GM19328 (cell line): ENCODE measurements at regions not wholly inside any gene's neighbourhood (a gene's known extent, or its start where the extent isn't known, plus 50 kb on each side); places are given as distances from the start of the nearest gene placed in this dataset.
A peak's percentile ranks its signal among the peaks of the same experiment; 100 is the strongest.

Experiments used
- ATAC-seq: cut with Tn5 transposase; IDR thresholded peaks from one replicate; pipeline ENCODE4 v1.9.1; 2021; ENCODE audit warnings: mild to moderate bottlenecking, moderate library complexity; ENCODE audit not compliant: unreplicated experiment

DNA sequence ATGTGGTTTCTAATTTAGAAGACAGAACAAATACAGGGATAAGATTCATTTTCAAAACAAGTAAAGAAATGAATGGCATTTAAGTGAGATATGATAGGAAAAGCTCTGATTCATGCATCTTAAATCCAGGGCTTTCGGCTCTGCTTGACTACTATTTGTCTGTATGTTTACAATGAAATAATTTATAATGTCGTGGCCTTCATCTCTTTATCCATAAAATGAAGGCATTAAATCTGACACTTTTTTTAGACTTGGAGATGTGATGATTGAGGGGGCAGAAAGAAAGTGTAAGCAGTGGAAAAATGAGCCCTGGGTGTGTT is 115.7 kb upstream of the KIT start:
- ATAC-seq: no peak

DNA sequence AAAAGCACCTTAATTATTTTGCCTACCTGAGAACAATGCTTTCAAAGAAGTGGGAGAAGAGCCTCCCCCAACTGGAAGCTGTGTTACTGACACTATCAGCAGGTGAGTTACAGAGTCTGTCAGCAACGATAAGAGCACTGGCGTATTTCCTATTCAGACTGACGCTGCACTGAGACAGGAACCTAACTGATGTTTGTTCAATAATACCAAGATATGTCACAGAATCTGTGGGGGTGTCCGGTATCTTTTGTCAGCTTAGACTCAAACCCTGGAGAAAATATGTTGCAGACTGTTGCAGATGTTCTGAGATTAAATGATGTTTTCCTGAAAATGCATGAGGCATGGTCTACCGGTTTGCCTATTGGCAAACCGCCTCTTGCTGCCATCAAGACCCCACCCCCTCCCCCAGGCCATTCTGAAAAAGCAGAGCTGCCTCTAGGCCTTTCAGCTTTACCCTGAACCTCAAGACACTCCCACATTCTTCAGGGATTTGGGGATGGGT is 115.2 kb upstream of the KIT start:
- no peak for ATAC-seq

DNA sequence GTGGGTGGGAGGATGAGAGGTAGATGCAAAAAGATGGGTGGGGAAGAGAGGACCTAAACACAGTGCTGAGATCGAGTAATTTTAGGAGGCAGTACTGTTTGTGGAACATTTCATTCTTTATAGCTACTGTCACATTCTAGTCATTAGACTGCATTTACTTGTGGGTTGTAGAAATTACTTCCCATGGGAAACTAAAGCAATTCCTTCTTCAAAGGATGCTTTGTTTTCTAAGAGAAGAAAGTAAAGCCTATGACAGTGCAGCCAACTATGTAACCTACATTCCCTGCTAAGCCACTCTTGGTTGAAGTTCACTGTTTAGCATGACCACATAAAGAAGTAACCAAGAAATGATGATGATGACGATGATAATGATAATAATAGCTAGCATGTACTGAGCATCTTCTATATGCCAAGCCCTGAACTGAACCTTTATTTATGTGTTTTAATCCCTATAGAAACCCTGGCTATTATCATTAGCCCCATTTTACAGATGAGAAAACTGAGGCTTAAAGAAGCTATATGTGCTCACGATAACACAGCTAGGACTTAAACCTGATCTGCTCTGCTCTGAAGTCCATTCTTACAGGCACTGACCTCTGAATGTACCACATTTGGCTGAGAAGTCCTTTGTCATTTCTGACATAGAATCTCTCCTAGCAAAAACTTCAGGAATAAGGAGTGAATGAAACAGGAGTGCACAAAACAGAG is 114.5 kb upstream of the KIT start:
- ATAC-seq: no peak

DNA sequence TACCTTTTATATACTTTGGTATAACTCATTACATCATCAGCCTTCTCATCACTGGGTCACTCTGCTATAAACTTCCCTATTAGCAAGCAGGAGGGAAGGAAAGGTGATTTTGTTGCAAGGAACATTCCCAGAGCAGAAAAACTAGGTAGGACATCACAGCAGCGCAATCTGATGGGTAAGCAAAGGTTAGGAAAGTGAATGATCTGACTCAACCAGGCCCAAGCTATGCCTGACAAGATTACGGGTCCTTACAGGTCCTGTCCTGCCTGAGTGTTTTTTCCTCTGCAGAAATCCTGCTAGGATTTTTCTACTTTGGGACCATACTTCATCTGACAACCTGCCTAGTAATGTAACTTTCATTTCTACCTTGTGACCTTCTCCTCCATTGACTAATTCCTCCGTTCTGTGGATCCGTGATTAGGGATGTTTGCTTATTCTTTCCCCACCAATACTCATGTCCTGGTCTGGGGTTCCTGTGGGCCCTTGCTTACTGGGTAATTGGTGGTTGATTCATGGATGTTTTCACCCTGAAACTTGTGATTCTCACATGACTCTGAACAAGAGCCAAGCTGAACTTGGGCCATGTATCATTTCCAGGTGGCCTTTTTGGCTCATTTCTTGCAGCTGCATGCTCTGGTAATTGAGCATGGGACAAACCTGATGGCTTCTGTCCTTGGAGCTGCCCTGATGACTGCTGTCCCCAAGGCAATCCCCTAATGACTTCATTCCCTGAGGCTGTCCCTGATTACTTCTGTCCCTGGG is 111.9 kb upstream of the KIT start:
- no peak for ATAC-seq

DNA sequence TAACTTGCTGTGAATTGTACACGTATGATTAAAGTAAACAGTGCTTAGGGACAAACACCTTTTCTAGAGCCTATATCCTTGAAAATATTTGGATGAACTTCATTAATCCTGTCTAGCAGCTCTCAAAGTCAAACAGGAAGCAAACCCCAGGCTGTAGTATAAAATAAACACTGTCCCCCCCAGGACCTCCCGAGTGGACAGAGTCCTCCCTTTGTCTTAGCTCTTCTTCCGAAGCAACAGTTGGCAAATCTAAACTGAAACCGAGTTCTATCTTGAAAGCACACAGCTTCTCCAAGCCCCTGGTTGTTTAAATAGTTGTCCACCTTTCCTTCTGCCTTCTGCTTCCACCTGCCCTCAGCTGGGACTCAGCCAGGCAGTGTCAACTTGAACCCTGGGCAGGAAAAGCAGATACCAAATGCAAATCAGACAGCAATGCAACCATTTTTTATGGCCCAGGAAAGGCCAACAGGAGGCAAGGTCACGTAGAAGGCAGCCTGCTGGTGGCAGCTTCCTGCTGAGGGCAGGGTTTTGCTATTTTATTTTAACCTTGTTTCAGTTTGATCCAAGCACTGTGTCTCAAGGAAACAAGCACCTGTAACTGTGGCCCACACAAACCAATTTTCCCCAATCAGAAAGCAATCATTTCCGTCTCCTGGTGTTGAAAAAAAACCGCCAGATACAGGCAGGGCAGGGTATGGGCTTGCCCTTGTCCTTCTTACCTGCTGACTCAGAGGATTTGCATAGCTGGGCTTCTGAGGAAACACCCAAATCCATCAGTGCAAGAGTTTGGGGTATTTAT is 110.3 kb upstream of the KIT start:
- ATAC-seq: peak; percentile 72

DNA sequence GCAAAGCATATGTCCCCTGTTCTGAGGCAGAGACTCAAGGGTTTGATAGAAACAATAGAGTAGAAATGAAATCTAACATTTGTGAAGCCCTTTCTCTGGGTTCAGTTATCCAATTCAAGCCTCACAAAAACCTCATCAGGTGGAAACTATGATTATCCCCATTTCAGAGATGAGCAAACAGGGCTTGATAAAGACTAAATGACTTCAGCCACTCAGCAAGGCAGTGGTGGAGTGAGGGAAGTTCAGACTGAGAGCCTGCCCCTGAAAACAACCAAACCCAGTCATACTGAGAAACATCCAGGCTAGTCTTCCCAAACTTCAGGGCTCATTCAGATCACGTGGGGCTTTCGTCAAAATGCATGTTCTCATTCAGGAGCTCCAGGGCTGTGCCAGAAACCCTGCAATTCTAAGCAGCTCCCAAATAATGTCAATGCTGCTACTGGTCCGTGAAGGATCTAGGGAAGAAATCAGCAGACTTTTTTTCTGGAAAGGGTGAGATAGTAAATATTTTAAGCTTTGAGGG is 109.6 kb upstream of the KIT start:
- peak; percentile 58 for ATAC-seq

DNA sequence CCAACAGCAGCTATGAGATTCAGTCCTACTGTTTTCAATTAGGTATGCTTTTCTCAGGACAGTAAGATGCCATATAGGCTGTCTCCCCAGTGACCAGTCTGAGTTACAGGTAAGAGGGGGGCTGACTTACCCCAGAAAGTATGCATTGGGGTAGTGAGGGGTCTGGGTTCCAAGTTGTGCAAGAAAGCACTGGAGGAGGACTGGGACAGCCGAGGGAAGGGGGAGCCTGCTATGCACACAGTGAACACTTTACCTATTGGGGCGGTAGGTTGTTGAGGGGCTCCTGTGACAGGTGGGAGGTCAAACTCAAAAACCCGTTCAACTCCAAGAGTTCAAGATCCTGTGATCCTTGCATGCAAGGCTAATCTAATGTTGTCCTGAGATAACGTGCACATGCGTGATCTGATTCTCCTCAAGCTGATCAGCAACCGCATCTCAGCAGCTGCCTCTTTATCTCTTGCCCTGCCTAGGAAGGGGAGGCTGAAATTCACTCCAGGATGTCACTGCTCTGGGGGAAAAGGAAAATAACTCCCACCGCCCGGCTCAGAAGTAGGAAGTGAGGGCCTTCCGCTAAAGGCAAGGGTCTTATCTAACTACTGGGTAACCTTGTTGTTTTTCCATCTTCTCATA is 108.8 kb upstream of the KIT start:
- ATAC-seq: no peak

DNA sequence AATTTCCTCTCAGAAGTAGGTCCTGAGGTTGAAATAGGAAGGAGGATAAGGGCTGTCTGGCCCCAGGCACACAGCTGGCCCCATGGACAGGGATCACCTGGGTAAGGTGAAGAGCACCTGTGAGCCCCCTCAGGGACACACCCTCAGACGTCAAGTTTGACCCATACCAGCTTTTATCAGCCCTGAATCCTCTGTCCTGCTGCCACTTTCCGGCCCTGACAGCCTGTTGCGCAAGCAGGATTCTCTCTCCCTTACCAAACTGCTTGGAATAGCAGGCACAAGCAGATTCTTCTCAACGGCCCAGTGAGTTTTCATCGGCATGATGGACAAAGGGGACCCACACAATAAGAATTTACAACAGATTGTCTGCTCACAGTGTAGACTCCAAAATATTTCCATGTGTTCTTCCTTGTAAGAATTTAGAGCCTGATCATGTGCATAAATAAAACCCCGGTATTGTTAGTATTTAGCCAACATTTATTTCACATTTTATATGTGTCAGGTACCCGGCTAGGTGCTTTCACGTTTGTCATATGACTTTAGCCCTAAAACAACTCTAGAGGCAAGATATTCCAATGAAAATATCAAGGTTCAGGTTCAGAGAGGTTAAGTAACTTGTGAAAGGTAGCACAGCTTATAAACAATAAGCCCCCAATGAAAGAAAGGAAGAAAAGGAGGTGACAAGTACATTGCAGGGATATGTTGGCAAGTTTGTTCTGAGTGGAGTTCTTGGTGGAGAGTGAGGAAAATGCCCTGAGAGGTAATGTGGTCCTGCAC is 107.2 kb upstream of the KIT start:
- no peak for ATAC-seq

DNA sequence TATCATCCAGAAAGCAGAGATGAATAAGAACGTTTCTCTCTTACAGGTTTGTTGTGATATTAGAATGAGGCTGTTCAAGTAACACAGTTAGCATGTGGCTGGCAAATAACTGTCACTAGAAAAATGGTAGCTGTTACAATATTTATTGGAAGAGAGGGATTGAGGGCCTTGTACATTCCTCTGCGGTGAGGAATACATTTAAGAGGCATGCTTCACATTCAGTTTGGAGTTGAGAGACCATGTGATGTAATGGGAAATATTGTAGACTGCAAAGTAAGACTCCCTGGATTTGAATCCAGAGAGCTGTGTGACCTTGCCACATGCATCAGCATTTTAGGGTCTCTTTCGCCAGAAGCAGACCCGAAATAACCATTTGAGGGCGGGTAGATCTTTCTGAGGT is 104.8 kb upstream of the KIT start:
- ATAC-seq: no peak

DNA sequence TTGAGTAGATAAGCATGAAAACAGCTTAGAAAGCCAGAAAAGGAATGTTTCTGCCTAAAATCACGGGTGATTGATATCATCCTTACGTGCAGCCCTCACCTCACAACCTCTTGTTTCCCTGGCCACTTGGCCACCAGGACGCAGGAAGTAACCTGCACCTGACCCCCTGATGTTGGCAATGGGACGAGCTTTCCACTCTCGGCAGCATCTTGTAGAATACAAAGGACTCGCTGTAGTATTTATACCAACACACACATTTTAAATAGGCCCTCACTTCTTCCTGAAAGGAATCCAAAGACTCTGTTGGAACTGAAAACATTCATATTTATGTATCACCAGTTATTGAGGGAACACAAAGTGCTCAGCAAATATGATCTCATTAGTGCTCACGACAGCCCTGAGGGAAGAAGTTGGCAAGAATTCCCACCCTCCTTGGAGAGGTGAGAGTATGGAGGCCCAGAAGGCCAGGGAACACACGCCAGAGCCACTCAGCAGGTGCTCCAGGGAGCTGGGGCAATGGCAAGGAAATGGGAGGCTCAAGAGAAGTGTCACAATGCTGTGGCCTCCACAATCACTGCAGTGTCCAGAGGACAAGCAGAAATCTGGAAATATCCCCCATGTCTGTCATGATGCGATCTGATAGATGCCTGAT is 103.3 kb upstream of the KIT start:
- no peak for ATAC-seq

DNA sequence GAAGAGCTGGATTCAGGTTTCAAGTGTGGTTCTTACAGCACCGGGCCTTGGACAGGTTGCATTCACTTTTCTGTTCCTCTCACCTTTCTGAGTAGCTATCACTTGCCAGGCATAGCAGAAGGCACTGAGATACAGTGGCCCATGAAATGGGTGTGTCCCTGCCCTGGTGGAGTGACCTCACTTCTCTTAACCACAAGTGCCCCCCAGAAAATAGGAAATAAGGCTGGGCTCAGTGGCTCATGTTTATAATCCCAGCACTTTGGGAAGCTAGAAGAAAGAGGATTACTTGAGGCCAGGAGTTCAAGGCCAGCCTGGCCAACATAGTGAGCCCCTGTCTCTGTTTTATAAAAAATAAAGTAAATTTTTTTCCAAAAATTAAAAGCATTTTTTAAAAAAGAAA is 101.7 kb upstream of the KIT start:
- ATAC-seq: no peak

DNA sequence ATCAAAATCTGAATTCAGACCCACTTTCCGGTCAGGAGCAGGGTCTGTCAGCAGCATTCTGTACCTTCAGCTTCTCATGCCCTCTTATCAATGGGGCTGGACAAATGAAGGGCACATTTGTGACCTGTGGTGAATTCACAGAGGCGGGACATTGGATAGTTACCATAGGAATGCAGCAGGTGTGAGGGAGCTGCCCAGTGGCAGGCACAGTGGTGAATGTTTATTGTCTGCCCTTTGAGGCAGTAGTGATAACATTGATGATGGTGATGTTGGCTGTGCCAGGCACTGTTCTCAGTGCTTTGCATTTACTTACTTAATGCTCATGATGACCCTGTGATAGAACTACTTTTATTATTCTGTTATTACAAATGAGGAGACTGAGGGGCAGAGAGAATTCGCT is 101.2 kb upstream of the KIT start:
- ATAC-seq: no peak

DNA sequence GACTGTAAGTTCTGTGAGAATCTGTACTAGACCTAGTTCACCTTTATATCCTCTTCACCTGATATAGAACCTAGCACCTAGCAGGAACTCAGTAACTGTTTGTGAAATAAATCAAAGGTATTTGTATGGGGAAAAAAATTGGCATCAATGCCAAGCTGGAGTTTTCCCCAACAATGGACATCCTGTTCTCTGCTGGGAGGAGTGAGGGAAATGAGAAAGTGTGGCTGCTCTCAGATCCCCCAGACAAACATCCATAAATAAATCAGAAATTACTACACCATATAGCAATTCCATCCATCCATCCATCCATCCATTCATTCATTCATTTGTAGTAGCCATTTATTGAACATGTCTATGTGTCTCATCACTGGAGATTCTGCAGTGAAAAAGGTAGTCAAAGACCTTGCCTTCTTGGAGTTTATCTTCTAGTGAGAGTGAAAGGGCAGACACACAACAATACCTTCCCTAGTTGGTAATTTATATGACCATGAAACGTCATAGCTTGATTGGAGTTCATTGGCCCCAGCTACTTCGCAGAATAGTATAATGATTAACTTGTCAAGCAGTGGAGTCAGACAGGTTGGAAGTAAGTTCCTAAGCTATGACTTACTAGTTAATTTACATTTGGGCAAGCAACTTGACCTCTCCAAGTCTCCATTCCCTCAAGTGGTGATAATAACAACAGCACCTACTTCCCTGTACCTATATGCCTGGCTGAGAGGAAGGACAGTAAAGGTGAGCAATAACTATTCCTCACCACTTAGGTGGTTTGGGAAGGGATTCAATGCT is 98.7 kb upstream of the KIT start:
- ATAC-seq: no peak

DNA sequence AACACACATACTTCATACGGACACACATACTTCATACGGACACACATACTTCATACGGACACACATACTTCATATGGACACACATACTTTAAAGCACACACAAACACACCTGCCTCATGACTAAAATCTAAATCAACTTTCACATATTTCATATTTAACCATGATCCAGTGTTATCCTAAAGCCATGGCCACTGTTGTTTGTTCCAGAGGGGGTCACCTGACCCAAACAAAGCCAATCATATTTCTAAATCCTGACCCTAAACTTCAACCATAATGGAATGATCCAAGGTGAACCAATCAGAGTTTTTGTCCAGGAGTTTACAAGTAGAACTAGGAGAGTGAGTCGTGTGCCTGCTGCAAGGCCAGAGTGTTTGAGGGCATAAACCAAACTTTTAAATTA is 97.2 kb upstream of the KIT start:
- no peak for ATAC-seq

DNA sequence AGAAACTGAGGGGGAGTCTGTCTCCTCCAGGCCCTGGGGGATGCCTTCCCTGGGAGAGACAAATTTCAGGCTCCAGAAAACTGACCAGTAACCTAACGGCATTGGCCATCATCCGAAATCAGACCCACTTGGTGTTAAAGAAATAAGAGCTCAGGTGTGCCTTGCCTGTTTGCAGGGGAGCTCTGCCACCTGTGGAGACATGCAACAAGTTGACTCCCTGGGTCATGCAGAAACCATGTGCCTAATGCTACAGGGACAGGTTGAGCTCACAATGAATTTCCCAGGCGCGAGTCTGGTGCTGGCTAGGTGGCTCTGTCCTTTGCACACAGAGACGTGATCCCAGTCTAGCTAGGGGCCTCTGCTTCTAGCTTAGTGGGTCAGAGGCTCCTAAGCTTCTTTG is 95.8 kb upstream of the KIT start:
- ATAC-seq: no peak

DNA sequence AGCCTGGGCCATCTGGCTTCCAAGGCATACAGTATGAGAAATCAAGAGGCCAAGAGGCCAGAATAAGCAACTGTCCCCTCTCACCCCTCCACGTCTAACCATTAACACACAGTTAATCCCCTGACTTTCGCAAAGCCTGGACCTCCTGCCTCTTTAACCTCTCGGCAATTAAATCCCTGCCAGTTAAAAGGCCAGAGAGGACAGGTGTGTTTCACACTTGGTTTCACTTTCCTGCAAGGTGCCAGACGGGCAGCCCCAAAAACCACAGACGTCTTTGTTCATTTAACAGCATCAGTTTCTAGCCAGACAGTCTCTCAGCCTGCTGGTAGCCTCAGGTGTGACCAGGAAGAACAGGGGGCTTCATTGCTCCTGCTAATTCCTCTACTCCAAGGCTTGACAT is 91.1 kb upstream of the KIT start:
- no peak for ATAC-seq

DNA sequence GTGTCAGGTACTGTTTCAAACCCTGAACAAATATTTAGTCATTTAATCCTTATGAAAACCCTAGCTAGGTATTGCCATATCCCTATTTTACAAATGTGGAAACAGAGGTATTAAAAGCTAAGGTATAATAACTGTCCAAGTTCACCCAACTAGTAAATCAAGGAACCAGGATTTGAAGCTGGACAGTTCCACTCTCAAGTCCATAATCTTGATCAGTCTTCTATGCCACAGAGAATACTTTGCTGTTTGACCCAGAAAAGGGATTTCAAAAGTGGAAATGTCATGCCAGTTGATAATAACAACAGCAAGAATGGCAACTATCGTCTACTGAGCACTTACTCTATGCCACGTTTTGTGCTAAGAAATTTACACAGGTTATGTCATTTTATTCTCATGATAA is 90.4 kb upstream of the KIT start:
- ATAC-seq: no peak

DNA sequence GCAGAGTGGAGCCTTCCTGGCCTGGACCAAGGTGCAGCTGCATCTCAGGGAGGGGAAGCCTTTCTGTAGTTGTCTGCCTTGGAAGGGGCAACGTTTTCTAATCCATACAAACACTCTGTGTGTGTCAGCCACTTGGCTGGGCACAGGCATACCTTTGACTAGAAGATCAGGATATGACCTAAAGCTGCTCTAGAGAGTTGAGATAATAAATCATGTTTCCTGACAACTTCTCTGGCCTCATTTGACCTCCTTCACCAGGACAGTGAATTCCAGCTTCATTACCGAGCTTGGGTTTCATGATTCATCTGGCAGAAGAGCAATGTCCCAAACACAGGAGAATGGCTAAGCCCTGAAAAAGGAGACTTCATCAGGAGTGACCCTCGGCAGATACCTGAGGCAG is 89.6 kb upstream of the KIT start:
- no peak for ATAC-seq

DNA sequence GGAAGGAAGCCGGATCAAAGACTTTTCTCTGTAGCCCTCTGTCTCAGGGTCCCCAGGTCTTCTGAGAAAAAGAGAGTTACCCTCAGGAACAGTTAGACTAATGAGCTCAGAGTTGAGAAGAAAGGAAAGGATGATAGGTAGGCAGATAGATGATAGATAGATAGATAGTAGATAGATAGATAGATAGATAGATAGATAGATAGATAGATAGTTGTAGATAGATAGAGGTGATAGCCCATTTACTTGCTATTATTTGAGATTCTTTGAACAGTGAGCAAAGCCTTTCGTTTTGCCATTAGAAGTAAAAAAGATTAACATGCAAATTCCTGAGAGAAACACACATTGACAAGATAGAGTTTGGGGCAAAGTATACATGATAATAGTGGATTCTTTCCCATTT is 86.9 kb upstream of the KIT start:
- no peak for ATAC-seq
